ENCODE measurements at regions not wholly inside any gene's neighbourhood (a gene's known extent, or its start where the extent isn't known, plus 50 kb on each side); places are given as distances from the start of the nearest gene placed in this dataset.
"Not testable (repeated sequence)": the region's sequence is repeated elsewhere in the genome, so short reads cannot be mapped to it uniquely, and the experiment has no call there.

GRCh38 chr2:41187376-41188122 lies 735.7 kb upstream of the SLC8A1 start:
- DNase-seq: no peak

GRCh38 chr2:41194230-41194629 lies 742.3 kb upstream of the SLC8A1 start:
- no peak for DNase-seq

- DNase-seq: no peak
Measured at GRCh38 chr2:41197781-41198180, 745.9 kb upstream of the SLC8A1 start.

GRCh38 chr2:41199334-41199733 lies 747.4 kb upstream of the SLC8A1 start:
- DNase-seq: no peak

GRCh38 chr2:41204315-41204714 lies 752.4 kb upstream of the SLC8A1 start:
- DNase-seq: no peak

GRCh38 chr2:41206004-41206403 lies 754.1 kb upstream of the SLC8A1 start:
- DNase-seq: no peak

- no peak for DNase-seq
Measured at GRCh38 chr2:41207578-41207977, 755.7 kb upstream of the SLC8A1 start.

- not testable (repeated sequence) for DNase-seq
Measured at GRCh38 chr2:41210030-41210429, 758.1 kb upstream of the SLC8A1 start.

- DNase-seq: no peak
Measured at GRCh38 chr2:41216978-41217377, 765.1 kb upstream of the SLC8A1 start.

- no peak for DNase-seq
Measured at GRCh38 chr2:41222593-41222992, 770.7 kb upstream of the SLC8A1 start.

GRCh38 chr2:41234093-41234492 lies 782.2 kb upstream of the SLC8A1 start:
- no peak for DNase-seq

- no peak for DNase-seq
Measured at GRCh38 chr2:41241325-41242000, 789.6 kb upstream of the SLC8A1 start.

- no peak for DNase-seq
Measured at GRCh38 chr2:41242001-41242331, 790.1 kb upstream of the SLC8A1 start.

GRCh38 chr2:41267929-41268659 lies 779.7 kb upstream of the PKDCC start:
- no peak for DNase-seq

GRCh38 chr2:41283079-41283775 lies 764.6 kb upstream of the PKDCC start:
- DNase-seq: no peak

- DNase-seq: no peak
Measured at GRCh38 chr2:41293491-41293890, 754.3 kb upstream of the PKDCC start.

- no peak for DNase-seq
Measured at GRCh38 chr2:41294331-41294730, 753.5 kb upstream of the PKDCC start.

- no peak for DNase-seq
Measured at GRCh38 chr2:41313082-41313481, 734.7 kb upstream of the PKDCC start.

- no peak for DNase-seq
Measured at GRCh38 chr2:41314511-41315070, 733.2 kb upstream of the PKDCC start.

- no peak for DNase-seq
Measured at GRCh38 chr2:41319437-41319836, 728.4 kb upstream of the PKDCC start.

GRCh38 chr2:41320491-41320890 lies 727.3 kb upstream of the PKDCC start:
- no peak for DNase-seq

GRCh38 chr2:41321351-41321750 lies 726.5 kb upstream of the PKDCC start:
- DNase-seq: no peak

GRCh38 chr2:41326851-41327250 lies 721.0 kb upstream of the PKDCC start:
- DNase-seq: no peak
